GM21529 (cell line): ENCODE measurements at regions not wholly inside any gene's neighbourhood (a gene's known extent, or its start where the extent isn't known, plus 50 kb on each side); places are given as distances from the start of the nearest gene placed in this dataset.

Source experiments
- ATAC-seq: cut with Tn5 transposase; IDR thresholded peaks from one replicate; pipeline ENCODE4 v1.9.1; 2021; ENCODE audit not compliant: unreplicated experiment

GRCh38 chr2:81550277-81550676 is 1245.7 kb upstream of the LRRTM1 start:
- ATAC-seq, result no peak

- no peak for ATAC-seq
Observed at GRCh38 chr2:81549646-81550045, 1245.1 kb upstream of the LRRTM1 start.

GRCh38 chr2:81545626-81546025 is 1241.1 kb upstream of the LRRTM1 start:
- ATAC-seq, result no peak

GRCh38 chr2:81542119-81542518 is 1237.6 kb upstream of the LRRTM1 start:
- ATAC-seq, result no peak

- ATAC-seq, result no peak
Observed at GRCh38 chr2:81529944-81530343, 1225.4 kb upstream of the LRRTM1 start.

GRCh38 chr2:81528852-81529480 is 1224.4 kb upstream of the LRRTM1 start:
- ATAC-seq, result peak; percentile 70

- ATAC-seq, result no peak
Observed at GRCh38 chr2:81523344-81523743, 1218.8 kb upstream of the LRRTM1 start.

- no peak for ATAC-seq
Observed at GRCh38 chr2:81513328-81513727, 1208.8 kb upstream of the LRRTM1 start.

- no peak for ATAC-seq
Observed at GRCh38 chr2:81505586-81505985, 1201.0 kb upstream of the LRRTM1 start.

GRCh38 chr2:81495556-81495955 is 1191.0 kb upstream of the LRRTM1 start:
- ATAC-seq, result no peak

GRCh38 chr2:81483254-81483653 is 1178.7 kb upstream of the LRRTM1 start:
- ATAC-seq, result no peak

GRCh38 chr2:81481994-81482368 is 1177.4 kb upstream of the LRRTM1 start:
- ATAC-seq, result no peak

GRCh38 chr2:81481242-81481993 is 1176.9 kb upstream of the LRRTM1 start:
- no peak for ATAC-seq

GRCh38 chr2:81467096-81467495 is 1162.5 kb upstream of the LRRTM1 start:
- ATAC-seq, result no peak

- no peak for ATAC-seq
Observed at GRCh38 chr2:81462420-81462819, 1157.9 kb upstream of the LRRTM1 start.

- no peak for ATAC-seq
Observed at GRCh38 chr2:81445176-81445575, 1140.6 kb upstream of the LRRTM1 start.

- no peak for ATAC-seq
Observed at GRCh38 chr2:81437456-81438000, 1133.0 kb upstream of the LRRTM1 start.

- no peak for ATAC-seq
Observed at GRCh38 chr2:81436256-81436655, 1131.7 kb upstream of the LRRTM1 start.

- no peak for ATAC-seq
Observed at GRCh38 chr2:81412681-81413080, 1108.1 kb upstream of the LRRTM1 start.

GRCh38 chr2:81403508-81403907 is 1099.0 kb upstream of the LRRTM1 start:
- no peak for ATAC-seq

GRCh38 chr2:81396417-81397019 is 1092.0 kb upstream of the LRRTM1 start:
- no peak for ATAC-seq

GRCh38 chr2:81395746-81396145 is 1091.2 kb upstream of the LRRTM1 start:
- ATAC-seq, result no peak
